HuH-7.5 (cell line): ENCODE measurements at regions not wholly inside any gene's neighbourhood (a gene's known extent, or its start where the extent isn't known, plus 50 kb on each side); places are given as distances from the start of the nearest gene placed in this dataset.
"Not testable (repeated sequence)": the region's sequence is repeated elsewhere in the genome, so short reads cannot be mapped to it uniquely, and the experiment has no call there.

Experiments used
- DNase-seq: peaks from one replicate; pipeline ENCODE4 v3.0.0; 2011; ENCODE audit warnings: low spot score

DNA sequence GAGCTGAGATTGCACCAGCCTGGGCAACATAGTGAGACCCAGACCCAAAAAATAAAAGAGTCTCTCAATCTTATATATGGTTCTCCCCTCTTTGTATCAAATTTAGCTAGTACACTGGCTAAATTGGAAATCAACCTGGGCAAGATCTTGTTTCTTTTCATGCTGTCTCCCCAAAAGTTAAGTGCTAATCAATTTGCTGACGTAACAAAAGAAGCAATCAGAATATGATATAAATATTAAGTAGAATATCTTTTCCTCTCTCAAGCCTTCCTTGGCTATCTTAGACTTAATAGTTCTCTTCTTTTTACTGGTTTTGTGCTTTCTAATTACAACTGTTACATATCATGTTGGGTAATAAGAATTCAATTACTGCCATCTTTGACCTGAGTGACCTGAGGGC is 258.9 kb downstream of the KCNRG start:
- no peak for DNase-seq

DNA sequence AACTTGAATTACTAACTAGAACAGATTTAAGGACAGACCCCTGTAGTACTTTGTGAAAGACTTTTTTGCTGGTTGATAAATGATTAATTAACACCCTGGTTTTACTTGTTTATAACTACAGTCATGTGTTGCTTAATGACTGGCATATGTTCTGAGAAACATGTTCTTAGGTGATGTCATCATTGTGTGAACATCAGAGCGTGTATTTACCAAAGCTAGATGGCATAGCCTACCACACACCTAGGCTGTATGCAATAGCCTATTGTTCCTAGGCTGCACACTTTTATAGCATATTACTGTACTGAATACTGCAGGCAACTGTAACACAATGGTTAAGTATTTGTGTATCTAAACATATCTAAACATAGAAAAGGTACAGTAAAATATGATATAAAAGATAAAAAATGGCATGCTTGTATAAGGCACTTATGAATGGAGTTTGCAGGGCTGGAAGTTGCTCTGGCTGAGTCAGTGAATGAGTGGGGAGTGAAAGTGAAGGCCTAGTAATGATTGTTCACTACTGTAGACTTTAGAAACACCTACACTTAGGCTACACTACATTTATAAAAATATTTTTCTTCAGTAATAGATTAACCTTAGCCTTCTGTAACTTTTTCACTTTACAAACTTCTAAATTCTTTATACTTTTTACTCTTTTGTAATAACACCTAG is 260.3 kb downstream of the KCNRG start:
- DNase-seq = no peak

DNA sequence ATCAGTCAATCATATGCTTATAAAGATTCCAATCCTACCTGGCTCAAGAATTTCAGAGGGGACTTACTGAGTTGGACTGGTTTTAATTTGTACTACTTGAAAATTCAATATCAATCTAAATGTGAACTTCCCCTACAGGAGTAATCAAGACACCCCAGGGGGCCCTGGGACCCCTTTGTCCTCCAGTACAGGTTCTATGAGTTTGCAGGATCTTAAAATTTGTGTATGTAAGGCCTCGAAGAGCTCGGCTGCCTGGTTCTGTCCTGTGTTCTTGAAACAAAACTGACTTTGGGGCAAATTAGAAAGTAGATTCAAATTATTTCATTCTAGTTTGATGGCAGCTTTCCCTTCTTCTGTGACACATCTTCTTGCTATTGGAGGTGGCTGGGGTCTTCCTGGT is 261.3 kb downstream of the KCNRG start:
- DNase-seq = no peak

DNA sequence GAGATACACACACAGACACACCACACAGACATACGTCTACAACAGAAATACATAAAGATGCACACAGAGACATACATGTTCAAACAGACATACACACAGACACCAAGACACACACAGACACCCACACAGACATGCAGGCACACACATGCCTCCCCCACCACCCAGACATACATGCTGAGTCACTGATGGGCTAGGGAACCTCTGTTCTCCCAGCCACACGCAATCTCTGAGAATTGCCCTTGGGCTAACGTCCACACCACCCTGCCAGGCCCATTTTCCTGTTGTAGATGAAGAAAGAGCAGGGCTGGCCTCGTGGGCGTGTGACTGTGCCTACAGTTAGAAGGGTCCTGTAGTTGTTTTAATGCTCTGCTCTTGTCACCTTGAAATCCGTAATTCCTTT is 261.9 kb downstream of the KCNRG start:
- DNase-seq = no peak

DNA sequence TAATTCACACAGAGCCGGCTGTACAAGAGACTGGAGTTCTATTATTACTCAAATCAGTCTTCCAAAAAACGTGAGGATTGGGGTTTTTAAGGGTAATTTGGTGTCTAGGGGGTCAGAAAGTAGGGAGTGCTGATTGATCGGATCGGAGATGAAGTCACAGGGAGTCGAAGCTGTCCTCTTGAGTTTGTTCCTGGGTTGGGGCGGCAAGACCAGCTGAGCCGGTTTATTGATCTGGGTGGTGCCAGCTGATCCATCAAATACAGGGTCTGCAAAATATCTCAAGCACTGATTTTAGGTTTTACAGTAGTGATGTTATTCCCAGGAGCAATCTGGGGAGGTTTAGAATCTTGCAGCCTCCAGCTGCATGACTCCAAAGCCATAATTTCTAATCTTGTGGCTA is 262.7 kb downstream of the KCNRG start:
- DNase-seq = no peak

DNA sequence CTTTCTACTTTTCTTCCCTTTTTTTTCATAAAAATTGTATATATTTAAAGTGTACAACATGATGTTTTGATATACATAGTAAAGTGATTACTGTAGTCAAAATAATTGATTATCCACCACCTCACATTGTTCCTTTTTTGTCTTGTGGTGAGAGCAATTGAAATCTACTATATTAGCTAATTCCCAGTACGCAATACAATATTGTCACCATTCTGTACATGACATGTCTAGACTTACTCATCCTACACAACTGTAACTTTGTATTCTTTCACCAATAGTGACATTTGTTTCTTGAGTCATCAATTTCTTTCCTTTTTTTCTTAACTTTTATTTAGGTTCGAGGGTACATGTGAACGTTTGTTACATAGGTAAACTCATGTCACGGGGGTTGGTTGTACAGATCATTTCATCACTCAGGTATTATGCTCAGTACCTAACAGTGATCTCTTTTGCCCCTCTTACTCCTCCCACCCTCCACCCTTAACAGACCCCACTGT is 265.2 kb downstream of the KCNRG start:
- DNase-seq = no peak

DNA sequence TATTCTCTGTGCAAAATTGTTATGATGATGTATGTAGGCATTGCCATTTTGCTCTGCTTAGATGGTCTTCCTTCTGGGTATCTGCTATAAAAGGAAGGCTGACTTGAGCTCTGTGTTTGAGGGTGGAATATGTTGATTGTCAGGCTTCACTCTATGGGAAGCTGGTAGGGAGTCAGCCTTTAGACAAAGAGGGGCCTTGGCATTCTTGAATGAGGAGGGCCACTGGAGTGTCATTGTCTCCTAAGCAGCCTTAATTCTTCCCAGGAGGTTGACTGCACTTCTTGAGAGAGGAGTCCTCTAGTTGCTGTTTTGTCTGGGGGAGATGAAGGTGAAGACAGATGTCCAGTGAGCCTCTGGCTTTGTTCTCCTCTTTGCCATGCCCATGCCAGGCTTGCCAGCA is 266.8 kb downstream of the KCNRG start:
- no peak for DNase-seq

DNA sequence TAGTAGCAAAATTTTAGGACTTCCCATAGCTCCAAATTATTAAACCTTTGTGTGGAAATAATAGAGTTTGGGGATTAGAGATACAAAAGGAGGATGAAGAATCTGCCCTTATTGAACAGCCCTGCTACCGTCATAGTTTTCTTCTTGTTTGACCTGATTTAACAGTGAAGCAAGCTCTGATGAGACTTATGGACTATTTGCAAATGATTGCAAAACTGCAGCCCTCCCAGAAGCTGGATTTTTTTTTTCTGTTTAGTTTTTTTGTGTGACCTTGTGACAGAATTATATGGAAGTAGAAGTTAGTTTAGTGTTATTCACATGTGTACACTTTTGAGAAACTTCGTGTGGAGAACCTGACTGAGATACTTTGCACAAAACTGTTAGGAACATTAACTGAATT is 267.8 kb downstream of the KCNRG start:
- no peak for DNase-seq

DNA sequence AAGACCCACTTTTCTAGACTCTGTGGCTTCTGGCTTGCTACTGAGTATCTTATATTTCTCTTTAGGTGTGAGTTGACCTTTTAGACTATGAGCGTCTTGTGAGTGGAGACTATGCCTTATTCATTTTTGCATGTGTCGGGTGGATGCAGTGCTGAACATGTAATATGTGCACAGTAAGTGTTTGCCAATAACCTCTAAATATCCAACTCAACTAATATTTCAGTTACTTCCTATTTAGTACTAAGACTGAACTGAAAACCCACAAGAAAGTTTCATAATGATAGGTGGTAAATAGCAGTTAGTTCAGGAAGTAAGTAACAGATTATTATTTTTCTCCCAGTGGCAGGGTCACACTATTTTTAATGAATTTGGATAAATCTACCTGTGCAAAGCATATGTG is 269.3 kb downstream of the KCNRG start:
- no peak for DNase-seq

DNA sequence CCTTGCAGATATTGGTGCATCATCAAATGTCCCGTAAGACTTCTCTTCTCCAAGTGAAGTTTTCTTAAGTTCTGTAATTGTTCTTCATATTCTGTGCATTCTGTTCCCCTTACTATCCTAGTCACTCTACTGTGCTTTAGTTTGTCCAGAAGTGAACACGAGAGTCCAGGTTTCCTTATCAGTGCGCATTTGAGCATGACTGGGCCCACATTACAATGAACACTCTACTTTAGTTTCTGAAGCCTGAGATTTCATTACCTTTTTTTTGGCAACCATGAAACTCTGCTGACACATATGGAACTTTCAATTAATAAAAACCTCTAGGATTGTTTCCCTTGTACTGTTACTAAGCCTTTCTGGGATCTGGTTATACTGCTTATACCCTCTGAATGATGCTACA is 270.0 kb downstream of the KCNRG start:
- DNase-seq = no peak

DNA sequence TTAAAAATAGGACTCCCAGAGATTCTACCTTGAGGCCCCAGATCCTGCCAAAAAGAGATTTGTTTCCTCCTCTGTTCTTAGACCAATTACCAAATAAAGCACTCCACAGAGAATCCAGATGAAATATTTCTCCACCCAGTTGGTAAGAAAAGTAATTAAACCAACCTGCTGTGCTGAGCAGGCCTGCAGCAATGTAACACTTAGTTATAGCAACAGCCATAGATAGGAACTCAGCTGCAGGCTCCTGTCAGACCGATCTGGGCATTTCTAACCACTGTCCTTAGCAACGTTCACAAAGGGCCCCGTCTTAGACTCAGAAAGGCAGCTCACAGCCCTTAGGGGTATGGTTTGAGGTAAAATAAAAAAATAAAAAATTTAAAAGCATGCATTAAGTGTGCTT is 271.1 kb downstream of the KCNRG start:
- DNase-seq = no peak

DNA sequence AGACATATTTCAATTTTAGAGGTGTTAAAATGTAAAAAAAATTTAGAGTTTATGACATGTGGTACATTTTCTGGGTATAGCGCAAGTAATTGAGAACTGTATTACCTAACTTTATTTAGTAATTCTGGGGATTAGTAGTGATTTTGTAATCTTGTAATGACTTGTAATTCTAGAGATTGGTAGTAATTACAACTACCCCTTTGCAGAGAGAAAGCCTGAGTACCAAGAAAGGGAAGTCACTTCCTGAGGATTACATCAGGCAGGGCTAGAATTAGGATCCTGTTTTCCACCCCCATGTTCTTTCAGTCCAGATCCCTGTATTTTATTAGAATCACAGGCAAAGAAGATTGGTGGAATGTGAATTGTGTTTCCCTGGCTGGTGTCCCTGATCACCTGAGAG is 274.9 kb downstream of the KCNRG start:
- no peak for DNase-seq

DNA sequence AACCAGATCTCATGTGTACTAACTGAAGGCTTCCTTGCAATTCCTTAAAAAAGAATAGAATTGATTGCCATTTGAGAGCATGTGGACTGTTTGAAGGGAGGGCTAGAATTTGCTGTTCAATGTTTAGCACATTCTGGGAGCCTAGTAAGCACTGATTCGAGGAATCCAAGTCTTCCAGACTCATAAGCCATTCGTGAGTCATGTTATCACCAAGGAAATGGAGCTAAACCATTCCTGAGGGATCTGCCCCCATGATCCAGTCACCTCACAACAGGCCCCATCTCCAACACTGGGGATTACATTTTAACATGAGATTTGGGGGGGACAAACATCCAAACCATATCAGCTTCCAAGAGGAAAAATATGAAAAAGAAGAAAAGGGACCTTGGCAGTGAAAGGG is 276.4 kb downstream of the KCNRG start:
- no peak for DNase-seq

DNA sequence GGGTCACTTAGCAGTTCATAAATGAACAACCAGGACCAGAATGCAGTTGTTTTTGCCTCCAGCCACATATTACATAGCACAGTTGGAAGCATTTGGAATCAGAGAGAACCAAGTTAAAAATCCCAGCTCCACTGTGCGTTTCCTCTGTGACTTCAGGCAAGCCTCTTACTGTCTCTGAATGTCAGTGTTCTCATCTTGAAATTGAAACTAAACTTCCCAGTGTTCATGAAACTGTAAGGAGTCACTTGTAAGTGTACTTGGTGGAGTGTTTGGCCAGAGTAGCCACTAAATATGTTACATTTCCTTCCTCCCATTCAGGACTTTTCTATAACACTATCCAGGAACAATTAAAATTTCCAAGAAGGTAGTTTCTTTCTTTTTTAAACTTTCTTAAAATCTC is 276.8 kb downstream of the KCNRG start:
- DNase-seq = no peak

DNA sequence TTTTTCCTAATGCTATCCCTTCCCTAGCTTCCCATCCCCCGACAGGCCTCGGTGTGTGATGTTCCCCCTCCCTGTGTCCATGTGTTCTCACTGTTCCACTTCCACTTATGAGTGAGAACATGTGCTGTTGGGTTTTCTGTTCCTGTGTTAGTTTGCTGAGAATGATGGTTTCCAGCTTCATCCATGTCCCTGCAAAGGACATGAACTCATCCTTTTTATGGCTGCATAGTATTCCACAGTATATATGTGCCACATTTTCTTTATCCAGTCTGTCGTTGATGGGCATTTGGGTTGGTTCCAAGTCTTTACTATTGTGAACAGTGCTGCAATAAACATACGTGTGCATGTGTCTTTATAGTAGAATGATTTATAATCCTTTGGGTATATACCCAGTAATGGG is 279.2 kb downstream of the KCNRG start:
- not testable (repeated sequence) for DNase-seq

DNA sequence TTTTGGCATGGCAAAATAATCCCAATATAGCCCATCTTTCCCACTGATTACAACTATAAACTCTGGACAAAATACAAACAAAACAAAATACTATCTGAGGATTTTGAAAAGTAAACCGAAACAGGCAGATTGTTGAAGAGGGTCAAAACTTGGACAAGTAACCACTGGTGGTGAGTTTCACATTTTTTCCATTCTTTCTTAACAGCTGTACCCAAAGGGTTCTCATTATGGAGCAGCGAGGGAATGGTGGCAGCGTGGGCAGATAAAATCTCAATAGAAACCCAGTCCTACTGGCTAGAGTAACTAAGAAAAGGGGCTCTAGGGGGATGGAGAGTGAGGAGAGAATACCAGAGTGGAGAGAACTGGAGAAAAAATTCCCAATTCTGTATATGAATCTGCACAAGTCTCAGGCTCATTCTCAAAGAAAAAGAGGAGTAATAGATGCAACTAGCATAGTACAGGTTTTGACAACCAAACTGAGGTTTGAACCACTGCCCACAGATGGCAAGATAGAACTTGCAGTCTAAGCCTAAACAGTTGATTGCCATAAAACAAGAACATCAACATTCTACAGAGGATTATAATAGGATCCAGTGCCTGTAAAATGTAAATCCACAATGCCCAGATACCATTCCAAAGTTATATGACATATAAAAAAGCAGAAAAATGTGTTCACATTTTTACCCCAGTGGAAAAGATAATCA is 284.5 kb downstream of the KCNRG start:
- DNase-seq = no peak

DNA sequence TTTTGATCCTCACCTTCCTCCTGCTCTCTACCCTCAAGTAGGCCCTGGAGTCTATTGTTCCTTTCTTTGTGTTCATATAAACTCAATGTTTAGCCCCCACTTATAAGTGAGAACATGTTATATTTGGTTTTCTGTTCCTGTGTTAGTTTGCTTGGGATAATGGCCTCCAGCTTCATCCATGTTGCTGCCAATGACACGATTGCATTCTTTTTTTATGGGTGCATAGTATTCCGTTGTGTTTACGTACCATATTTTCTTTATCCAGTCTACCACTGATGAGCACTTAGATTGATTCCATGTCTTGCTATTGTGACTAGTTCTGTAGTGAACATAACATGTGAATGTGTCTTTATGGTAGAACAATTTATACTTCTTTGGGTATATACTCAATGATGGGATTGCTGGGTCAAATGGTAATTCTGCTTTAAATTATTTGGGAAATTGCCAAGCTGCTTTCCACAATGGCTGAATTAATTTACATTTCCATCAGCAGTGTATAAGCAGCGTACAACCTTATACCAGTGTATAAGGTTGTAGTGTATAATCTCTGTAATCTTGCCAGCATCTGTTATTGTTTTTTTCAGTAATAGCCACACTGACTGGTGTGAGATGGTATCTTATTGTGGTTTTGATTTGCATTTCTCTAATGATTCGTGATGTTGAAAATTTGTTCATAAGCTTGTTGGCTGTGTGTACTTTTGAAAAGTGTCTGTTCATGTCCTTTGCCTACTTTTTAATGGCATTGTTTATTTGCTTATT is 288.9 kb downstream of the KCNRG start:
- no peak for DNase-seq

DNA sequence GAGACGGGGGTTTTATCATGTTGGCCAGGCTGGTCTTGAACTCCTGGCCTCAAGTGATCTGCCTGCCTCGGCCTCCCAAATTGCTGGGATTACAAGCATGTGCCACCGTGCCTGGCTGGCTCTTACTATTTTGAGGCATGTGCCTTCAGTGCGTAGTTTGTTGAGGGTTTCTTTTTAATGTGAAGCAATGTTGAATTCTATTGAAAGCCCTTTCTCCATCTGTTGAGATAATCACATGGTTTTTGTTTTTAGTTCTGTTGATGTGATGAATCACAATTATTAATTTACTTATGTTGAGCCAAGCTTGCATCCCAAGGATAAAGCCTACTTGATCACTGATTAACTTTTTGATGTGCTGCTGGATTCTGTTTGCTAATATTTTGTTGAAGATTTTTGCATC is 290.9 kb downstream of the KCNRG start:
- no peak for DNase-seq

DNA sequence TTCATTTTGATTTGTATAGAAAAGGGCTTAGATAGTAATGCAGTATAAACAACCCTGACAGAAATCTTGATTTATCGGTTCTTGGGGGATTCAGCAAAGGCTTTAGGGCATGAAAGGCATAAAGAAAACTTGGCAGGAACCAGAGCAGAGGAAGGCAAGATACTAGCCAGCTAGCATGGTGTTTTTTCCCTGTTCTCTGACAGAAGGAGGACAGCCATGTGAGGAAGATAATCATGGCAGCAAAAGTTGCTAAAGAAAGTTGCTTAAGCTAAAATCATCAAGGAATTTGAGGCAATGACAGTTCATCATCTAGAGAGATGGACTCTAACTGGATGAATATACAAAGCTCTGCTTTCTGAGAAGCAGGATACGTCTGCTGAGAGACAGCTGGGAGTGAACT is 294.1 kb downstream of the KCNRG start:
- no peak for DNase-seq

DNA sequence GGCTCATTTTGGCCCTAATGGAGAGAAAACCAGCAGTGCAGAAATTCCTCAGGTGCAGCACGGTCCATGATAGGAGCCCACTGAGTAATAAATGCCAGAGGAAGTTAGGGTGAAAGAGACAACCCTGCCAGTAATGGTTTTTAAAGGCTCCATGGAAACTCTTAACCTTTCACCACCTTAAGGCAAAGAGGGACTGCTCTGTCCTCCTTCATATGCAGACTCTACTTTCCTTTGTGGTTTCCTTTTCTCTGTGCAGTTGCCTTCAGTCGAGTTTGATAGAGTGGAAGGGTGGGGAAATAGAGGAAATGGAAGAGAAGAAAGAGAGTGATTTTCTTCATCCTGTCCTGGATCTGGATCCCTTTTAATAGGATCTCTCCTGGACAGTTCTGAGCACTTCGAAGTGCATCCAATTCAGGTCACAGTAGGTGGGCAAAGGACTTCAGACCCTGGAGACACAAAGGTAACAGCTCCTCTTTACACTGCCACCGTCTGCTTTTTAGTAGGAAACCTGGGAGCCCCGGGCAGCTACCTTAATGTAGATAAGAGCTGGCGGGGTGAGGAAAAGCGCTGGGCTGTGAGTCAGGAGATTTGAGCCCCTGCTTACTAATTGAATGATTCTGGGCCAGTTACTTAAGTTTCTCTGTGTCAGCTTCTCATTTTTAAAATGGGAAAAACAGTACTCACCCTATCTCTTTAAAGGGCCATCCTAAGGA is 294.8 kb downstream of the KCNRG start:
- no peak for DNase-seq

DNA sequence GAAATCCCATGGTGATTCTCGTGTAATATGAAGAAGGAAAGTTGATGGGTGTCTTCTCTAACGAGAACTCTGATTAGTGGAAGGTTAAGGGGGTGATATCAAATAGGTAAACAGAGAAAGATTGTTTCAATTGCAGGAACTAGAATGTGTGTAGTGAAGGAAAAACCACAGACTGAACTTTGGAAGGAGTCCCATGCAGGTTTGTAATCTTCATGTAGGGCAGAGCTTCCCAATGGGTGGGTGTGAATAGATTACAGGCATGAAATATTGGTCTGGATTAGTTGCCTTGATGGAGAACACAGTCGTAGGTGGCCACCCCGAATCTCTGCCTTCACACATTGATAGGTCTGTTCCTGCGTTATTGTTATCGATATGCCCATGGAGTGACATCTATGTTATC is 295.5 kb downstream of the KCNRG start:
- no peak for DNase-seq

DNA sequence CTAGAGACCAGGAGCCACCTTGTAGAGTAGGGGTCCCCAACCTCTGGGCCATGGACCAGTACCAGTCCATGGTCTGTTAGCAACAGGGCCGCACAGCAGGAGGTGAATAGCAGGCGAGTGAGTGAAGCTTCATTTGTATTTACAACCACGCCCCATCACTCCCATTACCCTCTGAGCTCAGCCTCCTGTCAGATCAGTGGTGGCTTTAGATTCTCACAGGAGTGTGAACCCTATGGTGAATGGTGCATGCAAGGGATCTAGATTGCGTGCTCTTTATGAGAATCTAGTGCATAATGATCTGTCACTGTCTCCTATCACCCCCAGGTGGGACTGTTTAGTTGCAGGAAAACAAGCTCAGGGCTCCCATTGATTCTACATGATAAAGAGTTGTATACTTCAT is 303.6 kb downstream of the KCNRG start:
- no peak for DNase-seq
